PC-3 (cell line): ENCODE measurements at regions not wholly inside any gene's neighbourhood (a gene's known extent, or its start where the extent isn't known, plus 50 kb on each side); places are given as distances from the start of the nearest gene placed in this dataset.

Experiments
- ATAC-seq: fragments of 200-7000 bp; cut with Tn5 transposase; 2 replicates; pipeline ENCODE4 v1.9.1; 2020; ENCODE audit warnings: mild to moderate bottlenecking, moderate library complexity
- BruUV-seq: library from RNA; stranded (reverse); fragments of 400-500 nt; replicated peaks from 2 replicates; lab custom pipeline; 2021; lab: Mats Ljungman, UMichigan
- CTCF ChIA-PET: fragments of 300-600 bp; sonication (Branson Sonifier 250); formaldehyde crosslinking; loops from one replicate; lab custom pipeline; 2022; ENCODE audit warnings: antibody characterized with exemption; lab: Charles Lee
- POLR2A ChIA-PET: fragments of 300-600 bp; sonication (Branson Sonifier 250); formaldehyde crosslinking; loops from one replicate; lab custom pipeline; 2022; ENCODE audit warnings: antibody characterized with exemption; ENCODE audit not compliant: unreplicated experiment; lab: Charles Lee
- DNase-seq: peaks from one replicate; pipeline ENCODE4 v3.0.0-alpha.2; 2015
- H2AFZ ChIP-seq: fragments of 300-600 bp; sonication (generic); 2 replicates; pipeline ENCODE4 v1.6.0; 2016; ENCODE audit warnings: antibody characterized with exemption, low read length
- H3F3A ChIP-seq: fragments of 300-600 bp; sonication (generic); one replicate; pipeline ENCODE4 v1.6.0; 2017; ENCODE audit warnings: antibody characterized with exemption, low read length, control low read depth, mild to moderate bottlenecking; ENCODE audit not compliant: unreplicated experiment
- H3K27ac ChIP-seq: fragments of 300-600 bp; sonication (generic); 2 replicates; pipeline ENCODE4 v1.5.1; 2016; ENCODE audit warnings: mild to moderate bottlenecking, low read length
- H3K27me3 ChIP-seq: fragments of 300-600 bp; sonication (generic); 2 replicates; pipeline ENCODE4 v1.6.1; 2016; ENCODE audit warnings: low read length, mixed read lengths
- H3K36me3 ChIP-seq: fragments of 300-600 bp; sonication (generic); 2 replicates; pipeline ENCODE4 v1.6.1; 2016; ENCODE audit warnings: low read depth, mixed run types, low read length, mixed read lengths
- H3K4me1 ChIP-seq: fragments of 300-600 bp; sonication (generic); 2 replicates; pipeline ENCODE4 v1.5.1; 2016; ENCODE audit warnings: low read length; ENCODE audit not compliant: insufficient read depth
- H3K4me2 ChIP-seq: fragments of 300-600 bp; sonication (generic); 2 replicates; pipeline ENCODE4 v1.6.0; 2016; ENCODE audit warnings: low read length
- H3K4me3 ChIP-seq: fragments of 300-600 bp; sonication (generic); 2 replicates; pipeline ENCODE4 v1.5.1; 2016; ENCODE audit warnings: mild to moderate bottlenecking, low read length, mixed read lengths
- H3K79me2 ChIP-seq: fragments of 300-600 bp; sonication (generic); 2 replicates; pipeline ENCODE4 v1.6.1; 2017; ENCODE audit warnings: low read length, mixed read lengths
- H3K9ac ChIP-seq: fragments of 300-600 bp; sonication (generic); 2 replicates; pipeline ENCODE4 v1.6.0; 2016; ENCODE audit warnings: mild to moderate bottlenecking, low read length
- H3K9me2 ChIP-seq: fragments of 300-600 bp; sonication (generic); replicated peaks from 2 replicates; pipeline ENCODE4 v1.6.1; 2016; ENCODE audit warnings: mixed run types, low read length, mixed read lengths
- H3K9me3 ChIP-seq: fragments of 300-600 bp; sonication (generic); 2 replicates; pipeline ENCODE4 v1.6.1; 2016; ENCODE audit warnings: low read length, mixed read lengths
- H4K20me1 ChIP-seq: fragments of 300-600 bp; sonication (generic); 2 replicates; pipeline ENCODE4 v1.6.1; 2016; ENCODE audit warnings: low read length, mixed read lengths
- CTCF ChIP-seq: fragments of 300-600 bp; sonication (generic); conservative IDR thresholded peaks from 2 replicates; pipeline ENCODE4 v1.5.1; 2017; ENCODE audit warnings: antibody characterized with exemption, low read depth, mild to moderate bottlenecking, low read length
- EZH2 ChIP-seq: fragments of 300-600 bp; sonication (generic); IDR thresholded peaks from one replicate; pipeline ENCODE4 v1.6.1; 2017; ENCODE audit warnings: antibody characterized with exemption, mild to moderate bottlenecking, low read length; ENCODE audit not compliant: unreplicated experiment
- EZH2phosphoT487 ChIP-seq: fragments of 300-600 bp; sonication (generic); IDR thresholded peaks from 2 replicates; pipeline ENCODE4 v1.6.1; 2018; ENCODE audit warnings: mild to moderate bottlenecking, antibody characterized with exemption, low read length, borderline replicate concordance
- intact Hi-C: fragments of 100-400 bp; cut with micrococcal nuclease; formaldehyde crosslinking; loops from 2 replicates; pipeline ENCODE4 v1.9.0; 2023

- H3K79me2 ChIP-seq = no peaks in the 10 kb centered on the region
- H3F3A ChIP-seq = no peaks in the 10 kb centered on the region
- H3K9ac ChIP-seq = no peak overlapping the region
- intact Hi-C loops = no loop called here
- ATAC-seq (no peak), DNase-seq (no peak)
- no peak overlapping the region for H3K27ac ChIP-seq
- H3K9me2 ChIP-seq = no peaks in the 10 kb centered on the region
- H3K36me3 ChIP-seq = no peaks in the 10 kb centered on the region
- ChIA-PET POLR2A (no interaction called here), CTCF (no interaction called here)
- TF ChIP-seq EZH2 = no peak
- no peak for TF ChIP-seq EZH2phosphoT487
- TF ChIP-seq CTCF = no peak
- H3K27me3 ChIP-seq = 0 out of 2 replicates have a peak, but pooled peaks cover 10% of the 10 kb centered on the region
- H3K4me2 ChIP-seq = no peak overlapping the region
- no peaks in the 10 kb centered on the region for H3K9me3 ChIP-seq
- no peak overlapping the region for H3K4me3 ChIP-seq
- no peaks in the 10 kb centered on the region for H4K20me1 ChIP-seq
- H2AFZ ChIP-seq = no peak overlapping the region
- no TSS peak for BruUV-seq
- H3K4me1 ChIP-seq = no peaks in the 10 kb centered on the region
Measured at GRCh38 chr1:60924165-60924564, 158.2 kb upstream of the NFIA start.

GRCh38 chr1:60923389-60924087, 158.8 kb upstream of the NFIA start:
- no peak overlapping the region for H3K4me2 ChIP-seq
- no peak overlapping the region for H3K4me3 ChIP-seq
- ChIA-PET CTCF (no interaction called here), POLR2A (no interaction called here)
- no peaks in the 10 kb centered on the region for H3F3A ChIP-seq
- H3K4me1 ChIP-seq = no peaks in the 10 kb centered on the region
- H2AFZ ChIP-seq = no peak overlapping the region
- DNase-seq (no peak), ATAC-seq (no peak)
- no peaks in the 10 kb centered on the region for H3K79me2 ChIP-seq
- H3K9ac ChIP-seq = no peak overlapping the region
- BruUV-seq = no TSS peak
- H3K27ac ChIP-seq = no peak overlapping the region
- no peak for TF ChIP-seq EZH2
- no peak for TF ChIP-seq CTCF
- no peak for TF ChIP-seq EZH2phosphoT487
- H3K9me3 ChIP-seq = no peaks in the 10 kb centered on the region
- H3K9me2 ChIP-seq = no peaks in the 10 kb centered on the region
- intact Hi-C loops = no loop called here
- H3K36me3 ChIP-seq = no peaks in the 10 kb centered on the region
- no peaks in the 10 kb centered on the region for H4K20me1 ChIP-seq
- H3K27me3 ChIP-seq = 0 out of 2 replicates have a peak, but pooled peaks cover 10% of the 10 kb centered on the region

- ATAC-seq (no peak), DNase-seq (no peak)
- no peak overlapping the region for H3K4me3 ChIP-seq
- ChIA-PET CTCF (no interaction called here), POLR2A (no interaction called here)
- no peak overlapping the region for H2AFZ ChIP-seq
- H3K27ac ChIP-seq = no peak overlapping the region
- intact Hi-C loops = no loop called here
- TF ChIP-seq CTCF (no peak), EZH2 (no peak), EZH2phosphoT487 (no peak)
- no peaks in the 10 kb centered on the region for H3F3A ChIP-seq
- H3K79me2 ChIP-seq = no peaks in the 10 kb centered on the region
- no peaks in the 10 kb centered on the region for H3K4me1 ChIP-seq
- H3K9me3 ChIP-seq = no peaks in the 10 kb centered on the region
- no peak overlapping the region for H3K4me2 ChIP-seq
- no peak overlapping the region for H3K9ac ChIP-seq
- BruUV-seq = no TSS peak
- no peaks in the 10 kb centered on the region for H4K20me1 ChIP-seq
- H3K36me3 ChIP-seq = no peaks in the 10 kb centered on the region
- 0 out of 2 replicates have a peak, but pooled peaks cover 10% of the 10 kb centered on the region for H3K27me3 ChIP-seq
- H3K9me2 ChIP-seq = no peaks in the 10 kb centered on the region
Measured at GRCh38 chr1:60922304-60922703, 160.1 kb upstream of the NFIA start.
